Liver (tissue), 8 donors: ENCODE measurements at regions not wholly inside any gene's neighbourhood (a gene's known extent, or its start where the extent isn't known, plus 50 kb on each side); places are given as distances from the start of the nearest gene placed in this dataset.

Source experiments
- DNase-seq: peaks from one replicate; pipeline ENCODE4 v3.0.0-alpha.2; 2017; ENCODE audit warnings: low spot score
- H3K27ac ChIP-seq, 2 donors: one replicate each; pipeline ENCODE4 v1.7.0; 2013; ENCODE audit warnings: inconsistent platforms in 2 of 2, low read length in 2 of 2, control low read depth in 1 of 2, low read depth in 1 of 2, mild to moderate bottlenecking in 1 of 2
- H3K27me3 ChIP-seq, 4 donors: one replicate each; pipeline versions ENCODE4 v1.6.1 to v1.7.0; 2013; ENCODE audit warnings: low read length in 3 of 4, inconsistent platforms in 1 of 4, mild to moderate bottlenecking in 1 of 4, moderate library complexity in 1 of 4; ENCODE audit not compliant: control insufficient read depth in 4 of 4, insufficient read depth in 4 of 4
- H3K36me3 ChIP-seq, 4 donors: one replicate each; pipeline versions ENCODE4 v1.6.1 to v1.7.0; 2013; ENCODE audit warnings: low read length in 3 of 4, mild to moderate bottlenecking in 3 of 4, low read depth in 1 of 4, moderate library complexity in 1 of 4; ENCODE audit not compliant: control insufficient read depth in 4 of 4, insufficient read depth in 3 of 4
- H3K4me1 ChIP-seq, 4 donors: one replicate each; pipeline versions ENCODE4 v1.6.1 to v1.7.0; 2013; ENCODE audit warnings: low read length in 3 of 4, mild to moderate bottlenecking in 3 of 4, moderate library complexity in 1 of 4; ENCODE audit not compliant: control insufficient read depth in 4 of 4, insufficient read depth in 4 of 4
- H3K4me3 ChIP-seq, 3 donors: one replicate each; pipeline versions ENCODE4 v1.6.1 to v1.7.0; 2013; ENCODE audit warnings: low read length in 3 of 3, control low read depth in 1 of 3, low read depth in 1 of 3, mild to moderate bottlenecking in 1 of 3
- H3K9ac ChIP-seq, 2 donors: one replicate each; pipeline ENCODE4 v1.7.0; 2013; ENCODE audit warnings: low read length in 2 of 2, mild to moderate bottlenecking in 2 of 2, moderate library complexity in 2 of 2, control low read depth in 1 of 2, low read depth in 1 of 2
- H3K9me3 ChIP-seq, 4 donors: one replicate each; pipeline versions ENCODE4 v1.6.1 to v1.7.0; 2013; ENCODE audit warnings: low read length in 3 of 4; ENCODE audit not compliant: control insufficient read depth in 4 of 4
- ATF3 ChIP-seq: IDR thresholded peaks from 2 replicates; pipeline ENCODE4 v1.6.1; 2016; ENCODE audit warnings: antibody characterized with exemption
- CTCF ChIP-seq: fragments of 150-350 bp; IDR thresholded peaks from 2 replicates; pipeline ENCODE4 v1.5.1; 2017; ENCODE audit warnings: improper control_type of control experiment, low read depth, low read length; ENCODE audit not compliant: missing input control
- EGR1 ChIP-seq, 2 donors: IDR thresholded peaks; 2 replicates each; pipeline ENCODE4 v1.6.1; 2016 to 2018; ENCODE audit warnings: antibody characterized with exemption in 2 of 2, low read depth in 2 of 2
- FOXA1 ChIP-seq: IDR thresholded peaks from 2 replicates; pipeline ENCODE4 v1.6.1; 2016; ENCODE audit warnings: antibody characterized with exemption
- FOXA2 ChIP-seq: IDR thresholded peaks from 2 replicates; pipeline ENCODE4 v1.6.1; 2016; ENCODE audit warnings: antibody characterized with exemption
- GABPA ChIP-seq, 2 donors: IDR thresholded peaks in 1 of 2; conservative IDR thresholded peaks in 1 of 2; 2 replicates each; pipeline ENCODE4 v1.6.1; 2016; ENCODE audit warnings: antibody characterized with exemption in 2 of 2, mild to moderate bottlenecking in 1 of 2, moderate library complexity in 1 of 2
- HNF4A ChIP-seq, 2 donors: conservative IDR thresholded peaks; 2 replicates each; pipeline ENCODE4 v1.6.1; 2016; ENCODE audit warnings: antibody characterized with exemption in 2 of 2, mild to moderate bottlenecking in 2 of 2
- HNF4G ChIP-seq: IDR thresholded peaks from 2 replicates; pipeline ENCODE4 v1.6.1; 2016; ENCODE audit warnings: antibody characterized with exemption
- JUND ChIP-seq, 2 donors: IDR thresholded peaks; 2 replicates each; pipeline ENCODE4 v1.6.1; 2016; ENCODE audit warnings: antibody characterized with exemption in 2 of 2
- MAX ChIP-seq: IDR thresholded peaks from 2 replicates; pipeline ENCODE4 v1.6.1; 2016; ENCODE audit warnings: antibody characterized with exemption
- NR2F2 ChIP-seq: IDR thresholded peaks from 2 replicates; pipeline ENCODE4 v1.6.1; 2016; ENCODE audit warnings: antibody characterized with exemption
- RAD21 ChIP-seq, 2 donors: IDR thresholded peaks; 2 replicates each; pipeline ENCODE4 v1.6.1; 2016; ENCODE audit warnings: antibody characterized with exemption in 2 of 2, mild to moderate bottlenecking in 2 of 2
- REST ChIP-seq: IDR thresholded peaks from 2 replicates; pipeline ENCODE4 v1.6.1; 2016; ENCODE audit warnings: antibody characterized with exemption, mild to moderate bottlenecking
- RXRA ChIP-seq, 2 donors: IDR thresholded peaks; 2 replicates each; pipeline ENCODE4 v1.6.1; 2017 to 2018; ENCODE audit warnings: antibody characterized with exemption in 2 of 2, mild to moderate bottlenecking in 1 of 2
- SP1 ChIP-seq: IDR thresholded peaks from 2 replicates; pipeline ENCODE4 v1.6.1; 2018; ENCODE audit warnings: antibody characterized with exemption, mild to moderate bottlenecking
- TAF1 ChIP-seq: conservative IDR thresholded peaks from 2 replicates; pipeline ENCODE4 v1.6.1; 2016; ENCODE audit warnings: antibody characterized with exemption, mild to moderate bottlenecking
- YY1 ChIP-seq: IDR thresholded peaks from 2 replicates; pipeline ENCODE4 v1.6.1; 2016; ENCODE audit warnings: antibody characterized with exemption, mild to moderate bottlenecking
- ZBTB33 ChIP-seq: IDR thresholded peaks from 2 replicates; pipeline ENCODE4 v1.6.1; 2016; ENCODE audit warnings: antibody characterized with exemption
- WGBS: extraction: QIAGEN DNeasy Blood & Tissue Kit; methylation state at CpG from one replicate; pipeline ENCODE4 v1.1.7; 2013; 5-methylcytosine and 5-hydroxymethylcytosine counted together
- donor health status: healthy.
- donor health status: healthy.
- donor health status: healthy.
- donor health status: healthy.
- donor health status: healthy.

GRCh38 chr3:20696388-20697150 is 510.6 kb upstream of the SGO1 start:
- no peak overlapping the region for H3K27ac ChIP-seq
- WGBS = 48% methylated on average over 4 of the region's 4 CpGs
- peaks cover 0 to 2% (median 0%) of the 10 kb centered on the region in 4 donors for H3K4me1 ChIP-seq
- no peak overlapping the region for H3K9ac ChIP-seq
- H3K4me3 ChIP-seq = no peak overlapping the region
- no peak for TF ChIP-seq SP1
- TF ChIP-seq RXRA (IDR thresholded peaks at IDR 0.05) = no peak
- no peak for TF ChIP-seq MAX
- TF ChIP-seq ZBTB33 = no peak
- no peak for TF ChIP-seq REST
- TF ChIP-seq NR2F2 = no peak
- TF ChIP-seq YY1 = no peak
- TF ChIP-seq RAD21 (IDR thresholded peaks at IDR 0.05) = no peak
- no peak for TF ChIP-seq HNF4A (conservative IDR thresholded peaks at IDR 0.05)
- TF ChIP-seq HNF4G = no peak
- no peak for TF ChIP-seq FOXA2
- TF ChIP-seq JUND (IDR thresholded peaks at IDR 0.05) = no peak
- no peak for TF ChIP-seq GABPA (IDR thresholded peaks at IDR 0.05 in 1 of 2, conservative IDR thresholded peaks at IDR 0.05 in 1 of 2)
- no peak for TF ChIP-seq TAF1
- no peak for TF ChIP-seq EGR1 (IDR thresholded peaks at IDR 0.05; ENCODE audit: low read depth in 2 of 2)
- no peak for TF ChIP-seq FOXA1
- no peak for TF ChIP-seq CTCF
- no peak for TF ChIP-seq ATF3
- H3K27me3 ChIP-seq = no peaks in the 10 kb centered on the region
- DNase-seq = no peak
- no peaks in the 10 kb centered on the region for H3K9me3 ChIP-seq
- H3K36me3 ChIP-seq = no peaks in the 10 kb centered on the region
